ENCODE measurements at regions not wholly inside any gene's neighbourhood (a gene's known extent, or its start where the extent isn't known, plus 50 kb on each side); places are given as distances from the start of the nearest gene placed in this dataset.

GRCh38 chr20:29878777-29879442, 1378.6 kb upstream of the DEFB115 start:
- no peak for TF ChIP-seq EZH2phosphoT487 (IDR thresholded peaks at IDR 0.05; ENCODE audit: borderline replicate concordance, low read length)
- TF ChIP-seq CTCF (IDR thresholded peaks at IDR 0.05; ENCODE audit: low read depth, low read length, poor library complexity, severe bottlenecking), result no peak
